ENCODE measurements at regions not wholly inside any gene's neighbourhood (a gene's known extent, or its start where the extent isn't known, plus 50 kb on each side); places are given as distances from the start of the nearest gene placed in this dataset.

GRCh38 chr11:119937412-119937811 lies 200.5 kb downstream of the TRIM29 start:
- DNase-seq (ENCODE audit: low read depth in 2 of 2), result no peak

- DNase-seq (ENCODE audit: low read depth in 2 of 2), result no peak
These were observed 201.5 kb downstream of the TRIM29 start for GRCh38 chr11:119936426-119936825.

GRCh38 chr11:119935349-119935925 lies 202.5 kb downstream of the TRIM29 start:
- DNase-seq (ENCODE audit: low read depth in 2 of 2), result no peak

- no peak for DNase-seq (ENCODE audit: low read depth in 2 of 2)
These were observed 203.0 kb downstream of the TRIM29 start for GRCh38 chr11:119934866-119935265.

- no peak for DNase-seq (ENCODE audit: low read depth in 2 of 2)
These were observed 203.6 kb downstream of the TRIM29 start for GRCh38 chr11:119934267-119934666.

GRCh38 chr11:119933584-119933983 lies 204.3 kb downstream of the TRIM29 start:
- no peak for DNase-seq (ENCODE audit: low read depth in 2 of 2)

GRCh38 chr11:119932828-119933562 lies 204.0 kb upstream of the NECTIN1 start:
- DNase-seq (ENCODE audit: low read depth in 2 of 2), result no peak

GRCh38 chr11:119928047-119928446 lies 199.0 kb upstream of the NECTIN1 start:
- no peak for DNase-seq (ENCODE audit: low read depth in 2 of 2)

- DNase-seq (ENCODE audit: low read depth in 2 of 2), result no peak
These were observed 195.0 kb upstream of the NECTIN1 start for GRCh38 chr11:119924017-119924416.

GRCh38 chr11:119921571-119921970 lies 192.6 kb upstream of the NECTIN1 start:
- no peak for DNase-seq (ENCODE audit: low read depth in 2 of 2)

- no peak for DNase-seq (ENCODE audit: low read depth in 2 of 2)
These were observed 191.8 kb upstream of the NECTIN1 start for GRCh38 chr11:119920666-119921387.

- DNase-seq (ENCODE audit: low read depth in 2 of 2), result no peak
These were observed 190.7 kb upstream of the NECTIN1 start for GRCh38 chr11:119919656-119920055.

- DNase-seq (ENCODE audit: low read depth in 2 of 2), result no peak
These were observed 189.3 kb upstream of the NECTIN1 start for GRCh38 chr11:119918347-119918746.

GRCh38 chr11:119916568-119916967 lies 187.6 kb upstream of the NECTIN1 start:
- DNase-seq (ENCODE audit: low read depth in 2 of 2), result no peak

- DNase-seq (ENCODE audit: low read depth in 2 of 2), result no peak
These were observed 183.2 kb upstream of the NECTIN1 start for GRCh38 chr11:119912229-119912628.

- no peak for DNase-seq (ENCODE audit: low read depth in 2 of 2)
These were observed 181.7 kb upstream of the NECTIN1 start for GRCh38 chr11:119910650-119911049.

- no peak for DNase-seq (ENCODE audit: low read depth in 2 of 2)
These were observed 181.1 kb upstream of the NECTIN1 start for GRCh38 chr11:119910051-119910450.

- no peak for DNase-seq (ENCODE audit: low read depth in 2 of 2)
These were observed 180.5 kb upstream of the NECTIN1 start for GRCh38 chr11:119909495-119909894.

GRCh38 chr11:119909077-119909476 lies 180.1 kb upstream of the NECTIN1 start:
- no peak for DNase-seq (ENCODE audit: low read depth in 2 of 2)

- no peak for DNase-seq (ENCODE audit: low read depth in 2 of 2)
These were observed 179.5 kb upstream of the NECTIN1 start for GRCh38 chr11:119908573-119908904.

GRCh38 chr11:119907878-119908572 lies 179.0 kb upstream of the NECTIN1 start:
- no peak for DNase-seq (ENCODE audit: low read depth in 2 of 2)

GRCh38 chr11:119907122-119907851 lies 178.3 kb upstream of the NECTIN1 start:
- DNase-seq (ENCODE audit: low read depth in 2 of 2), result no peak
